Liver (tissue), 8 donors: ENCODE measurements at regions not wholly inside any gene's neighbourhood (a gene's known extent, or its start where the extent isn't known, plus 50 kb on each side); places are given as distances from the start of the nearest gene placed in this dataset.

ENCODE experiments used
- DNase-seq: peaks from one replicate; pipeline ENCODE4 v3.0.0-alpha.2; 2017; ENCODE audit warnings: low spot score
- H3K27ac ChIP-seq, 2 donors: one replicate each; pipeline ENCODE4 v1.7.0; 2013; ENCODE audit warnings: inconsistent platforms in 2 of 2, low read length in 2 of 2, control low read depth in 1 of 2, low read depth in 1 of 2, mild to moderate bottlenecking in 1 of 2
- H3K27me3 ChIP-seq, 4 donors: one replicate each; pipeline versions ENCODE4 v1.6.1 to v1.7.0; 2013; ENCODE audit warnings: low read length in 3 of 4, inconsistent platforms in 1 of 4, mild to moderate bottlenecking in 1 of 4, moderate library complexity in 1 of 4; ENCODE audit not compliant: control insufficient read depth in 4 of 4, insufficient read depth in 4 of 4
- H3K36me3 ChIP-seq, 4 donors: one replicate each; pipeline versions ENCODE4 v1.6.1 to v1.7.0; 2013; ENCODE audit warnings: low read length in 3 of 4, mild to moderate bottlenecking in 3 of 4, low read depth in 1 of 4, moderate library complexity in 1 of 4; ENCODE audit not compliant: control insufficient read depth in 4 of 4, insufficient read depth in 3 of 4
- H3K4me1 ChIP-seq, 4 donors: one replicate each; pipeline versions ENCODE4 v1.6.1 to v1.7.0; 2013; ENCODE audit warnings: low read length in 3 of 4, mild to moderate bottlenecking in 3 of 4, moderate library complexity in 1 of 4; ENCODE audit not compliant: control insufficient read depth in 4 of 4, insufficient read depth in 4 of 4
- H3K4me3 ChIP-seq, 3 donors: one replicate each; pipeline versions ENCODE4 v1.6.1 to v1.7.0; 2013; ENCODE audit warnings: low read length in 3 of 3, control low read depth in 1 of 3, low read depth in 1 of 3, mild to moderate bottlenecking in 1 of 3
- H3K9ac ChIP-seq, 2 donors: one replicate each; pipeline ENCODE4 v1.7.0; 2013; ENCODE audit warnings: low read length in 2 of 2, mild to moderate bottlenecking in 2 of 2, moderate library complexity in 2 of 2, control low read depth in 1 of 2, low read depth in 1 of 2
- H3K9me3 ChIP-seq, 4 donors: one replicate each; pipeline versions ENCODE4 v1.6.1 to v1.7.0; 2013; ENCODE audit warnings: low read length in 3 of 4; ENCODE audit not compliant: control insufficient read depth in 4 of 4
- ATF3 ChIP-seq: IDR thresholded peaks from 2 replicates; pipeline ENCODE4 v1.6.1; 2016; ENCODE audit warnings: antibody characterized with exemption
- CTCF ChIP-seq: fragments of 150-350 bp; IDR thresholded peaks from 2 replicates; pipeline ENCODE4 v1.5.1; 2017; ENCODE audit warnings: improper control_type of control experiment, low read depth, low read length; ENCODE audit not compliant: missing input control
- EGR1 ChIP-seq, 2 donors: IDR thresholded peaks; 2 replicates each; pipeline ENCODE4 v1.6.1; 2016 to 2018; ENCODE audit warnings: antibody characterized with exemption in 2 of 2, low read depth in 2 of 2
- FOXA1 ChIP-seq: IDR thresholded peaks from 2 replicates; pipeline ENCODE4 v1.6.1; 2016; ENCODE audit warnings: antibody characterized with exemption
- FOXA2 ChIP-seq: IDR thresholded peaks from 2 replicates; pipeline ENCODE4 v1.6.1; 2016; ENCODE audit warnings: antibody characterized with exemption
- GABPA ChIP-seq, 2 donors: IDR thresholded peaks in 1 of 2; conservative IDR thresholded peaks in 1 of 2; 2 replicates each; pipeline ENCODE4 v1.6.1; 2016; ENCODE audit warnings: antibody characterized with exemption in 2 of 2, mild to moderate bottlenecking in 1 of 2, moderate library complexity in 1 of 2
- HNF4A ChIP-seq, 2 donors: conservative IDR thresholded peaks; 2 replicates each; pipeline ENCODE4 v1.6.1; 2016; ENCODE audit warnings: antibody characterized with exemption in 2 of 2, mild to moderate bottlenecking in 2 of 2
- HNF4G ChIP-seq: IDR thresholded peaks from 2 replicates; pipeline ENCODE4 v1.6.1; 2016; ENCODE audit warnings: antibody characterized with exemption
- JUND ChIP-seq, 2 donors: IDR thresholded peaks; 2 replicates each; pipeline ENCODE4 v1.6.1; 2016; ENCODE audit warnings: antibody characterized with exemption in 2 of 2
- MAX ChIP-seq: IDR thresholded peaks from 2 replicates; pipeline ENCODE4 v1.6.1; 2016; ENCODE audit warnings: antibody characterized with exemption
- NR2F2 ChIP-seq: IDR thresholded peaks from 2 replicates; pipeline ENCODE4 v1.6.1; 2016; ENCODE audit warnings: antibody characterized with exemption
- RAD21 ChIP-seq, 2 donors: IDR thresholded peaks; 2 replicates each; pipeline ENCODE4 v1.6.1; 2016; ENCODE audit warnings: antibody characterized with exemption in 2 of 2, mild to moderate bottlenecking in 2 of 2
- REST ChIP-seq: IDR thresholded peaks from 2 replicates; pipeline ENCODE4 v1.6.1; 2016; ENCODE audit warnings: antibody characterized with exemption, mild to moderate bottlenecking
- RXRA ChIP-seq, 2 donors: IDR thresholded peaks; 2 replicates each; pipeline ENCODE4 v1.6.1; 2017 to 2018; ENCODE audit warnings: antibody characterized with exemption in 2 of 2, mild to moderate bottlenecking in 1 of 2
- SP1 ChIP-seq: IDR thresholded peaks from 2 replicates; pipeline ENCODE4 v1.6.1; 2018; ENCODE audit warnings: antibody characterized with exemption, mild to moderate bottlenecking
- TAF1 ChIP-seq: conservative IDR thresholded peaks from 2 replicates; pipeline ENCODE4 v1.6.1; 2016; ENCODE audit warnings: antibody characterized with exemption, mild to moderate bottlenecking
- YY1 ChIP-seq: IDR thresholded peaks from 2 replicates; pipeline ENCODE4 v1.6.1; 2016; ENCODE audit warnings: antibody characterized with exemption, mild to moderate bottlenecking
- ZBTB33 ChIP-seq: IDR thresholded peaks from 2 replicates; pipeline ENCODE4 v1.6.1; 2016; ENCODE audit warnings: antibody characterized with exemption
- WGBS: extraction: QIAGEN DNeasy Blood & Tissue Kit; methylation state at CpG from one replicate; pipeline ENCODE4 v1.1.7; 2013; 5-methylcytosine and 5-hydroxymethylcytosine counted together
- donor health status: healthy.
- donor health status: healthy.
- donor health status: healthy.
- donor health status: healthy.
- donor health status: healthy.

GRCh38 chr10:30155401-30155800, 96.0 kb upstream of the JCAD start:
- H3K9ac ChIP-seq: no peak overlapping the region
- no peaks in the 10 kb centered on the region for H3K9me3 ChIP-seq
- H3K4me1 ChIP-seq: peaks cover 0 to 5% (median 1%) of the 10 kb centered on the region in 4 donors
- H3K4me3 ChIP-seq: no peak overlapping the region
- TF ChIP-seq RAD21 (IDR thresholded peaks at IDR 0.05) (no peak), NR2F2 (peak; percentile 83), JUND (IDR thresholded peaks at IDR 0.05) (no peak)
- no peaks in the 10 kb centered on the region for H3K27me3 ChIP-seq
- 53% methylated on average over 4 of the region's 4 CpGs for WGBS
- H3K27ac ChIP-seq: no peak overlapping the region
- H3K36me3 ChIP-seq: no peaks in the 10 kb centered on the region
- no peak for DNase-seq

- H3K27me3 ChIP-seq: no peaks in the 10 kb centered on the region
- H3K9me3 ChIP-seq: no peaks in the 10 kb centered on the region
- H3K4me1 ChIP-seq: no peaks in the 10 kb centered on the region
- no peak overlapping the region for H3K4me3 ChIP-seq
- H3K36me3 ChIP-seq: no peaks in the 10 kb centered on the region
- no peak overlapping the region for H3K9ac ChIP-seq
- 75% methylated on average over 1 of the region's 1 CpG for WGBS
- no peak for DNase-seq
- no peak overlapping the region for H3K27ac ChIP-seq
- TF ChIP-seq HNF4G (no peak), GABPA (IDR thresholded peaks at IDR 0.05 in 1 of 2, conservative IDR thresholded peaks at IDR 0.05 in 1 of 2) (no peak), CTCF (no peak), ATF3 (no peak), EGR1 (IDR thresholded peaks at IDR 0.05; ENCODE audit: low read depth in 2 of 2) (no peak), RXRA (IDR thresholded peaks at IDR 0.05) (no peak), FOXA2 (no peak), ZBTB33 (no peak), JUND (IDR thresholded peaks at IDR 0.05) (no peak), MAX (no peak), HNF4A (conservative IDR thresholded peaks at IDR 0.05) (no peak), TAF1 (no peak), SP1 (no peak), FOXA1 (no peak), REST (no peak), YY1 (no peak), NR2F2 (no peak)
Observed at GRCh38 chr10:30154561-30154960, 95.2 kb upstream of the JCAD start.
